ENCODE measurements at regions not wholly inside any gene's neighbourhood (a gene's known extent, or its start where the extent isn't known, plus 50 kb on each side); places are given as distances from the start of the nearest gene placed in this dataset.

GRCh38 chr3:177494216-177494615, 296.9 kb upstream of the TBL1XR1 start:
- TF ChIP-seq RFX1 (IDR thresholded peaks at IDR 0.05) (no peak), CEBPB (IDR thresholded peaks at IDR 0.05; ENCODE audit: borderline replicate concordance, low read depth, low read length) (no peak), RAD21 (CRISPR knock-in tag; IDR thresholded peaks at IDR 0.05) (no peak), ETS1 (CRISPR knock-in tag; IDR thresholded peaks at IDR 0.05) (no peak), TFE3 (CRISPR knock-in tag; IDR thresholded peaks at IDR 0.05) (no peak), SMARCE1 (IDR thresholded peaks at IDR 0.05; ENCODE audit: borderline replicate concordance) (no peak)
- TF ChIP-seq, protein P1, sequence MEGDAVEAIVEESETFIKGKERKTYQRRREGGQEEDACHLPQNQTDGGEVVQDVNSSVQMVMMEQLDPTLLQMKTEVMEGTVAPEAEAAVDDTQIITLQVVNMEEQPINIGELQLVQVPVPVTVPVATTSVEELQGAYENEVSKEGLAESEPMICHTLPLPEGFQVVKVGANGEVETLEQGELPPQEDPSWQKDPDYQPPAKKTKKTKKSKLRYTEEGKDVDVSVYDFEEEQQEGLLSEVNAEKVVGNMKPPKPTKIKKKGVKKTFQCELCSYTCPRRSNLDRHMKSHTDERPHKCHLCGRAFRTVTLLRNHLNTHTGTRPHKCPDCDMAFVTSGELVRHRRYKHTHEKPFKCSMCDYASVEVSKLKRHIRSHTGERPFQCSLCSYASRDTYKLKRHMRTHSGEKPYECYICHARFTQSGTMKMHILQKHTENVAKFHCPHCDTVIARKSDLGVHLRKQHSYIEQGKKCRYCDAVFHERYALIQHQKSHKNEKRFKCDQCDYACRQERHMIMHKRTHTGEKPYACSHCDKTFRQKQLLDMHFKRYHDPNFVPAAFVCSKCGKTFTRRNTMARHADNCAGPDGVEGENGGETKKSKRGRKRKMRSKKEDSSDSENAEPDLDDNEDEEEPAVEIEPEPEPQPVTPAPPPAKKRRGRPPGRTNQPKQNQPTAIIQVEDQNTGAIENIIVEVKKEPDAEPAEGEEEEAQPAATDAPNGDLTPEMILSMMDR (CRISPR knock-in tag; IDR thresholded peaks at IDR 0.05), result no peak
